IMR-90 (cell line): ENCODE measurements at regions not wholly inside any gene's neighbourhood (a gene's known extent, or its start where the extent isn't known, plus 50 kb on each side); places are given as distances from the start of the nearest gene placed in this dataset.

Experiments
- ATAC-seq: fragments of 200-7000 bp; cut with Tn5 transposase; 2 replicates; pipeline ENCODE4 v1.9.1; 2020; ENCODE audit warnings: low read depth, mild to moderate bottlenecking, moderate library complexity
- BruUV-seq: library from RNA; stranded (reverse); fragments of 400-500 nt; replicated peaks from 2 replicates; lab custom pipeline; 2021; lab: Mats Ljungman, UMichigan
- CTCF ChIA-PET: fragments of 300-600 bp; formaldehyde crosslinking; extraction: SDS; loops from one replicate; lab custom pipeline; 2021; ENCODE audit warnings: antibody characterized with exemption; lab: Yijun Ruan, JAX
- POLR2A ChIA-PET: fragments of 300-600 bp; sonication (Branson Sonifier 250); formaldehyde crosslinking; loops from one replicate; lab custom pipeline; 2022; ENCODE audit warnings: antibody characterized with exemption; ENCODE audit not compliant: unreplicated experiment; lab: Charles Lee
- DNase-seq: peaks from one replicate; pipeline ENCODE4 v3.0.0; 2013
- H2AFZ ChIP-seq: replicated peaks from 2 replicates; pipeline ENCODE3; 2013; ENCODE audit warnings: low read length, mild to moderate bottlenecking; ENCODE audit not compliant: poor library complexity
- H2AK5ac ChIP-seq: 2 replicates; pipeline ENCODE4 v1.6.1; 2013; ENCODE audit warnings: low read depth, low read length, inconsistent platforms
- H2AK9ac ChIP-seq: replicated peaks from 2 replicates; pipeline ENCODE3; 2013; ENCODE audit warnings: mild to moderate bottlenecking, low read depth, low read length, moderate library complexity; ENCODE audit not compliant: poor library complexity
- H2BK120ac ChIP-seq: 2 replicates; pipeline ENCODE4 v1.6.1; 2013; ENCODE audit warnings: low read depth, low read length, inconsistent platforms
- H2BK15ac ChIP-seq: 3 replicates; pipeline ENCODE4 v1.6.1; 2013; ENCODE audit warnings: low read depth, low read length, inconsistent platforms
- H2BK20ac ChIP-seq: 2 replicates; pipeline ENCODE4 v1.6.1; 2013; ENCODE audit warnings: low read depth, mild to moderate bottlenecking, inconsistent platforms, low read length, moderate library complexity
- H2BK5ac ChIP-seq: 2 replicates; pipeline ENCODE4 v1.6.1; 2013; ENCODE audit warnings: mild to moderate bottlenecking, low read depth, low read length, inconsistent platforms; ENCODE audit not compliant: poor library complexity, severe bottlenecking
- H3K14ac ChIP-seq: replicated peaks from 2 replicates; pipeline ENCODE4 v1.6.1; 2013; ENCODE audit warnings: low read depth, low read length, inconsistent platforms
- H3K18ac ChIP-seq: 2 replicates; pipeline ENCODE4 v1.6.1; 2013; ENCODE audit warnings: low read depth, low read length, control low read depth
- H3K23ac ChIP-seq: 2 replicates; pipeline ENCODE4 v1.6.1; 2013; ENCODE audit warnings: low read depth, low read length, inconsistent platforms
- H3K27ac ChIP-seq: 2 replicates; pipeline ENCODE4 v1.5.1; 2013; ENCODE audit warnings: mild to moderate bottlenecking, control low read depth, low read length; ENCODE audit not compliant: insufficient read depth
- H3K27me3 ChIP-seq: 2 replicates; pipeline ENCODE4 v1.6.1; 2013; ENCODE audit warnings: low read length; ENCODE audit not compliant: control insufficient read depth, insufficient read depth
- H3K36me3 ChIP-seq: 2 replicates; pipeline ENCODE4 v1.6.1; 2013; ENCODE audit warnings: low read length, mixed read lengths; ENCODE audit not compliant: control insufficient read depth, insufficient read depth
- H3K4ac ChIP-seq: 2 replicates; pipeline ENCODE4 v1.6.1; 2013; ENCODE audit warnings: low read depth, low read length, inconsistent platforms
- H3K4me1 ChIP-seq: 2 replicates; pipeline ENCODE4 v1.6.1; 2013; ENCODE audit warnings: low read length, mixed read lengths; ENCODE audit not compliant: control insufficient read depth, insufficient read depth
- H3K4me2 ChIP-seq: 2 replicates; pipeline ENCODE4 v1.6.1; 2013; ENCODE audit warnings: low read depth, mild to moderate bottlenecking, control low read depth, low read length, moderate library complexity
- H3K4me3 ChIP-seq: 2 replicates; pipeline ENCODE4 v1.5.1; 2013; ENCODE audit warnings: low read depth, mild to moderate bottlenecking, control low read depth, low read length, moderate library complexity; ENCODE audit not compliant: insufficient read depth
- H3K56ac ChIP-seq: 2 replicates; pipeline ENCODE4 v1.6.1; 2013; ENCODE audit warnings: low read length, inconsistent platforms; ENCODE audit not compliant: insufficient read depth; ENCODE audit errors: extremely low read depth
- H3K79me1 ChIP-seq, 2 experiments: 2 replicates each; pipeline ENCODE4 v1.6.1; 2013; ENCODE audit warnings: low read length in 2 of 2, inconsistent platforms in 1 of 2, low read depth in 1 of 2
- H3K9ac ChIP-seq: 2 replicates; pipeline ENCODE4 v1.6.1; 2013; ENCODE audit warnings: low read depth, low read length, control low read depth
- H3K9me1 ChIP-seq: 2 replicates; pipeline ENCODE4 v1.6.1; 2013; ENCODE audit warnings: low read length, inconsistent platforms; ENCODE audit not compliant: insufficient read depth
- H3K9me3 ChIP-seq: 2 replicates; pipeline ENCODE4 v1.6.1; 2013; ENCODE audit warnings: low read length; ENCODE audit not compliant: control insufficient read depth, insufficient read depth
- H4K20me1 ChIP-seq: 2 replicates; pipeline ENCODE4 v1.6.1; 2013; ENCODE audit warnings: low read length, inconsistent platforms; ENCODE audit not compliant: insufficient read depth
- H4K5ac ChIP-seq: 2 replicates; pipeline ENCODE4 v1.6.1; 2013; ENCODE audit warnings: mild to moderate bottlenecking, low read depth, low read length, control low read depth
- H4K8ac ChIP-seq, 2 experiments: 2 replicates each; pipeline ENCODE4 v1.6.1; 2013; ENCODE audit warnings: low read depth in 2 of 2, low read length in 2 of 2, control low read depth in 1 of 2, inconsistent platforms in 1 of 2
- H4K91ac ChIP-seq: 2 replicates; pipeline ENCODE4 v1.6.1; 2013; ENCODE audit warnings: low read depth, low read length, inconsistent platforms; ENCODE audit not compliant: insufficient read depth
- BHLHE40 ChIP-seq: fragments of 150-350 bp; IDR thresholded peaks from 2 replicates; pipeline ENCODE4 v1.6.1; 2016; ENCODE audit warnings: mild to moderate bottlenecking, low read depth, low read length
- CEBPB ChIP-seq: IDR thresholded peaks from 2 replicates; pipeline ENCODE4 v1.6.1; 2012; ENCODE audit warnings: low read depth, low read length, improper control_type of control experiment
- CHD1 ChIP-seq: IDR thresholded peaks from 2 replicates; pipeline ENCODE4 v1.6.1; 2012; ENCODE audit warnings: low read depth, low read length, improper control_type of control experiment
- FOS ChIP-seq: fragments of 150-350 bp; IDR thresholded peaks from 2 replicates; pipeline ENCODE4 v1.6.1; 2016; ENCODE audit warnings: low read depth, low read length
- MXI1 ChIP-seq: IDR thresholded peaks from 2 replicates; pipeline ENCODE4 v1.6.1; 2012; ENCODE audit warnings: low read depth, mild to moderate bottlenecking, low read length, moderate library complexity, borderline replicate concordance
- NFE2L2 ChIP-seq: fragments of 150-350 bp; IDR thresholded peaks from 2 replicates; pipeline ENCODE4 v1.6.1; 2016; ENCODE audit warnings: low read depth, mild to moderate bottlenecking, low read length
- POLR2A ChIP-seq: IDR thresholded peaks from 2 replicates; pipeline ENCODE4 v1.6.1; 2012; ENCODE audit warnings: mild to moderate bottlenecking, low read depth, low read length
- RAD21 ChIP-seq: IDR thresholded peaks from 2 replicates; pipeline ENCODE4 v1.6.1; 2012; ENCODE audit warnings: low read length, improper control_type of control experiment
- RFX5 ChIP-seq: IDR thresholded peaks from 2 replicates; pipeline ENCODE4 v1.8.0; 2012; ENCODE audit warnings: low read depth, mild to moderate bottlenecking, low read length, moderate library complexity
- SMC3 ChIP-seq: fragments of 150-350 bp; IDR thresholded peaks from 2 replicates; pipeline ENCODE4 v1.6.1; 2016; ENCODE audit warnings: low read depth, mild to moderate bottlenecking, antibody characterized with exemption, low read length, moderate library complexity
- WGBS, 2 experiments: methylation state at CpG; one replicate each; pipeline versions ENCODE4 v1.1.5 to v1.1.7; 2013; ENCODE audit warnings: missing lambda C conversion rate in 2 of 2; ENCODE audit not compliant: insufficient read length in 1 of 2; ENCODE audit errors: extremely low coverage in 2 of 2; 5-methylcytosine and 5-hydroxymethylcytosine counted together
- dilution Hi-C: fragments of 300-500 bp; cut with HindIII; formaldehyde crosslinking; loops from one replicate; pipeline ENCODE4 v1.14.3; 2018; ENCODE audit warnings: low sequenced_read_pairs; ENCODE audit not compliant: unreplicated experiment
- in situ Hi-C: fragments of 300-500 bp; cut with MboI; formaldehyde crosslinking; loops from 3 replicates; pipeline ENCODE4 v1.14.3; 2019; ENCODE audit warnings: low sequenced_read_pairs, inconsistent platforms, mixed read lengths
- intact Hi-C: fragments of 100-400 bp; cut with micrococcal nuclease; formaldehyde crosslinking; loops from 2 replicates; pipeline ENCODE4 v1.10.0; 2022
- TF ChIP-seq, protein P1 (sequence below): fragments of 150-350 bp; IDR thresholded peaks from 2 replicates; pipeline ENCODE4 v1.6.1; 2017; ENCODE audit warnings: mild to moderate bottlenecking, antibody characterized with exemption, low read length, low read depth
- TF ChIP-seq, protein P2 (sequence below): conservative IDR thresholded peaks from 2 replicates; pipeline ENCODE4 v1.5.1; 2012; ENCODE audit warnings: mild to moderate bottlenecking, low read depth, low read length, improper control_type of control experiment
- TF ChIP-seq, protein P3 (sequence below): fragments of 150-350 bp; IDR thresholded peaks from 2 replicates; pipeline ENCODE4 v1.6.1; 2016; ENCODE audit warnings: low read depth, mild to moderate bottlenecking, low read length, moderate library complexity, borderline replicate concordance

DNA sequence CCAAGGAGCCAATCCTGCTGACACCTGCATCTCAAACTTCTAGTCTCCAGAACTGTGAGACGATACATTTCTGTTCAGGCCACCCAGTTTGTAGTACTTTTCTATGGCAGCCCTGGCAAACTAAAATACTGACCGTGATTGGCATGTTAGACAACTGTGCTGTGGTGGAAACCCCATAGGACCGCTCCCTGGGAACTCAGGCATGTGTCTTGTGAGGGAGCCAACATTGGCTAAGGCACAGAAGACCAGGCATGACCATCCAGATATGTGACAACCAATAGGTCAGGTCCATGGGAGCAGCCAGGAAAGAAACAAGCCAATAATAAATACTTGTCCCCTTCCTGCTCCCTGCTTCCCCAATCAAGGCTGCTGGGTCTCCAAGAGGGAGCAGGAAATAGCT lies 101.4 kb upstream of the MPDZ start:
- ATAC-seq: no peak
- no TSS peak for BruUV-seq
- Histone ChIP-seq H3K4me3 (no peak overlapping the region), H3K9ac (no peak overlapping the region), H3K36me3 (no peaks in the 10 kb centered on the region), H3K27me3 (no peaks in the 10 kb centered on the region), H2BK120ac (no peak overlapping the region), H3K23ac (no peak overlapping the region), H2BK20ac (no peak overlapping the region), H2AFZ (no peak overlapping the region), H3K9me1 (no peaks in the 10 kb centered on the region), H3K4me1 (no peaks in the 10 kb centered on the region), H3K4me2 (no peak overlapping the region), H4K91ac (no peak overlapping the region), H4K8ac (no peak overlapping the region), H3K27ac (no peak overlapping the region), H3K14ac (no peak overlapping the region), H4K20me1 (no peaks in the 10 kb centered on the region), H3K56ac (no peak overlapping the region), H3K9me3 (no peaks in the 10 kb centered on the region), H2AK5ac (no peak overlapping the region), H3K4ac (no peak overlapping the region), H3K79me1 (no peaks in the 10 kb centered on the region), H2BK15ac (no peak overlapping the region), H4K5ac (no peak overlapping the region), H3K18ac (no peak overlapping the region), H2AK9ac (no peak overlapping the region), H2BK5ac (no peak overlapping the region)
- DNase-seq: no peak
- dilution Hi-C loops: no loop called here
- ChIA-PET POLR2A (no interaction called here), CTCF (no interaction called here)
- intact Hi-C loops: no loop called here
- in situ Hi-C loops: no loop called here
- TF ChIP-seq FOS (no peak), CHD1 (no peak), RFX5 (no peak), MXI1 (no peak), CEBPB (no peak), BHLHE40 (no peak), RAD21 (no peak), NFE2L2 (no peak), SMC3 (no peak), POLR2A (no peak)
- TF ChIP-seq, protein P1, sequence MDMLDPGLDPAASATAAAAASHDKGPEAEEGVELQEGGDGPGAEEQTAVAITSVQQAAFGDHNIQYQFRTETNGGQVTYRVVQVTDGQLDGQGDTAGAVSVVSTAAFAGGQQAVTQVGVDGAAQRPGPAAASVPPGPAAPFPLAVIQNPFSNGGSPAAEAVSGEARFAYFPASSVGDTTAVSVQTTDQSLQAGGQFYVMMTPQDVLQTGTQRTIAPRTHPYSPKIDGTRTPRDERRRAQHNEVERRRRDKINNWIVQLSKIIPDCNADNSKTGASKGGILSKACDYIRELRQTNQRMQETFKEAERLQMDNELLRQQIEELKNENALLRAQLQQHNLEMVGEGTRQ: no peak
- TF ChIP-seq, protein P2, sequence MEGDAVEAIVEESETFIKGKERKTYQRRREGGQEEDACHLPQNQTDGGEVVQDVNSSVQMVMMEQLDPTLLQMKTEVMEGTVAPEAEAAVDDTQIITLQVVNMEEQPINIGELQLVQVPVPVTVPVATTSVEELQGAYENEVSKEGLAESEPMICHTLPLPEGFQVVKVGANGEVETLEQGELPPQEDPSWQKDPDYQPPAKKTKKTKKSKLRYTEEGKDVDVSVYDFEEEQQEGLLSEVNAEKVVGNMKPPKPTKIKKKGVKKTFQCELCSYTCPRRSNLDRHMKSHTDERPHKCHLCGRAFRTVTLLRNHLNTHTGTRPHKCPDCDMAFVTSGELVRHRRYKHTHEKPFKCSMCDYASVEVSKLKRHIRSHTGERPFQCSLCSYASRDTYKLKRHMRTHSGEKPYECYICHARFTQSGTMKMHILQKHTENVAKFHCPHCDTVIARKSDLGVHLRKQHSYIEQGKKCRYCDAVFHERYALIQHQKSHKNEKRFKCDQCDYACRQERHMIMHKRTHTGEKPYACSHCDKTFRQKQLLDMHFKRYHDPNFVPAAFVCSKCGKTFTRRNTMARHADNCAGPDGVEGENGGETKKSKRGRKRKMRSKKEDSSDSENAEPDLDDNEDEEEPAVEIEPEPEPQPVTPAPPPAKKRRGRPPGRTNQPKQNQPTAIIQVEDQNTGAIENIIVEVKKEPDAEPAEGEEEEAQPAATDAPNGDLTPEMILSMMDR: no peak
- TF ChIP-seq, protein P3, sequence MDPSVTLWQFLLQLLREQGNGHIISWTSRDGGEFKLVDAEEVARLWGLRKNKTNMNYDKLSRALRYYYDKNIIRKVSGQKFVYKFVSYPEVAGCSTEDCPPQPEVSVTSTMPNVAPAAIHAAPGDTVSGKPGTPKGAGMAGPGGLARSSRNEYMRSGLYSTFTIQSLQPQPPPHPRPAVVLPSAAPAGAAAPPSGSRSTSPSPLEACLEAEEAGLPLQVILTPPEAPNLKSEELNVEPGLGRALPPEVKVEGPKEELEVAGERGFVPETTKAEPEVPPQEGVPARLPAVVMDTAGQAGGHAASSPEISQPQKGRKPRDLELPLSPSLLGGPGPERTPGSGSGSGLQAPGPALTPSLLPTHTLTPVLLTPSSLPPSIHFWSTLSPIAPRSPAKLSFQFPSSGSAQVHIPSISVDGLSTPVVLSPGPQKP: no peak
- WGBS, 2 experiments: 83% methylated on average over 1 of the region's 3 CpGs; no CpG with 5 or more reads in 1 of the 2 experiments
